Epithelial cell of prostate (primary cell): ENCODE measurements at regions not wholly inside any gene's neighbourhood (a gene's known extent, or its start where the extent isn't known, plus 50 kb on each side); places are given as distances from the start of the nearest gene placed in this dataset.

Source experiments
- DNase-seq: peaks from one replicate; pipeline ENCODE4 v3.0.0-alpha.2; 2011; ENCODE audit warnings: low read depth, low spot score
- H3K27ac ChIP-seq: fragments of 450-650 bp; 2 replicates; pipeline ENCODE4 v1.5.1; 2017; ENCODE audit warnings: mild to moderate bottlenecking

GRCh38 chr18:78739882-78740677, 239.5 kb upstream of the SALL3 start:
- no peak overlapping the region for H3K27ac ChIP-seq
- DNase-seq = no peak

DNA sequence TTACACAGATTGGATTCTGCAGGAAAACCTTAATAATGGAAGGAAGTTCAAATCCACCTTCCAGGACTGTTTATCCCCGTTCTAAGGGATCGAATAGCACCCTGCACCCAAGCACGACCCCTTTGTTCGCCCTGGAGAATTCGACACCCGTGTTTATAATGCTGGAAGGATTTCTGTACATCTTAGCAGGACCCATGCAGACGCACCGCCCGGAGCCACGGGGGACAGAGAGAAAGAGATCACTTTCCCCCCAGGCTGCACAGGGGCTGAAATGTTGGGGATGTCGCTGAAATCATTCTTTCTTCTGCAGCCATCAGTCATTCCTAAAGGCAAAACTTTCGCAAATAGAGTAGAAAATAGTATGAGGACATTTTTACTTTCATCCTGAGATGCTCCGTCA, 238.7 kb upstream of the SALL3 start:
- no peak overlapping the region for H3K27ac ChIP-seq
- DNase-seq = no peak

DNA sequence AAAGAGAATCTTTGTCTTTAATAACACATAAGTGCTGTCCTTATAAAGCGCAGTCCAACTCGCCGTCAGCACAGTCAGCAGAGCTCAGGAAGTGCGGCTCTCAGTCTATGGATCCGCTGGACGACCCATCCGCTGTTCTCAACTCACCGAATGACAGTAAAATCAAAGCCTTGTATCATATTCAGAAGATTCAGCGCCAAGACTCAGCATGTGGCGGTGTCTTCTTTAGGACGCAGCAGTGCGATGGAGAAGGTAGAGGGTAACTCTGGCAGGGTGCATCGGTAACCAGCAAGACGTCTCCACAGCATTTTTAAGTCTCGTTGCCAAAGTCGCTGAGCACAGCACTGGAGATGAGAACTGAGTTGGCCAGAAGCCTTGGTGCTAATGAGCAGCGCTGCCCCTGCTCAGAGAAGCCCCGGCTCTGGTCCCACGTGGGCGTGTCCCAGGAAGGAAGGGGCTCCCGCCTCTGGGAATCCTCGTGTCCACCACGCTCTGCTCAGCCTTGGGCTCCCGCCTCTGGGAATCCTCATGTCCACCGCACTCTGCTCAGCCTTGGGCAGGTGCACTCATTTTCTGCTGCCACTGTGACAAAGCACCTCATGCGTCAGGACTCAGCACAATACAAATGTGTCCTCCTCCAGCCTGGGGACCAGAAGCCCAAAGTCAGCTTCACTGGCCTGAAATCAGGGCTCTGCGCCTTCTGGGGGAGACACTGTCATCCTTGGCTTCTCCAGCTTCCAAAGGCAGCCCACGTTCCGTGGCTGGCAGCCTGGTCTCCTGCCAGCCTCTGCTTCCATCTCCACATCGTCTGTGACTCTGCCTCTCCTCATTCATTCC, 238.0 kb upstream of the SALL3 start:
- no peak for DNase-seq
- H3K27ac ChIP-seq = no peak overlapping the region

DNA sequence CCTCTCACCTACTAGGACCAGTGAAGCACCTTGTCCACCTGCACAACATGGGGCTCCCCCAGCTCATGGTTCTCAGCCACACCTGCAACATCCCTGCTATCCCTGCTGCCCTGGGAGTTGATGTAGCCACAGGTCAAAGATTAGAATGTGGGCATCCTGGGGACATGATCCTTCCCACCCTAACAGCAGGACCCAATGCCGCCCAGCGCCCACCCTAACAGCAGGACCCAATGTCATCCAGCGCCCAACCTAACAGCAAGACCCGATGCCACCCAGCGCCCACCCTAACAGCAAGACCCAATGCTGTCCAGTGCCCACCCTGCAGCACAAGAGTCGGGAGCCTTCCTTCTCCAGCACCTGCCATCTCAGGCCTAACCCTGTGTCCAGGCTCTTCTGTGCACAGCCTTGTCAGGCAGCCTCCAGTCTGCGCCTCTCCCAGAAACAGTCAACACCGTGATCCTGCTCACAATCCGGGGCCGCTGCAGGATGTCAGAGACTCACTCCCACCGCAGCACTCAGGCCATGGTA, 237.3 kb upstream of the SALL3 start:
- H3K27ac ChIP-seq = no peak overlapping the region
- no peak for DNase-seq

DNA sequence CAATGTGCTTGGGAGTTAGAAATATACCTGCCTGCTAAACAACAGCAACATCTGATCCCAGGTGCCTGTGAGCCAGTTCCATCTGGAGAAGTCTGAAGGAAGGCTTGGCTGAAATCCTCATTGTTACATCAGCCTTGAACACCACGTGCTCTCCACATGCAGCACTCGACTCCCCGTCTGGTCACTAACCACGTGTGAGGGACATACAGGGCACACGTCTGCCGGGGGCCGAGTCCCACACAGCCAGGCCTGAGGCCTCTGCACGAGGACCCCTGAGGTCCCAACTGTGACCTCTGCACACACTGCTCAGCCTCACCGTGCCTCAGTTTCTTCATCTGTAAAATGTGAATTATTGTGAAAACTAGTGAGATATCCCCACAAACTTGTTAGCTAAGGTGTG, 236.5 kb upstream of the SALL3 start:
- no peak for DNase-seq
- no peak overlapping the region for H3K27ac ChIP-seq

DNA sequence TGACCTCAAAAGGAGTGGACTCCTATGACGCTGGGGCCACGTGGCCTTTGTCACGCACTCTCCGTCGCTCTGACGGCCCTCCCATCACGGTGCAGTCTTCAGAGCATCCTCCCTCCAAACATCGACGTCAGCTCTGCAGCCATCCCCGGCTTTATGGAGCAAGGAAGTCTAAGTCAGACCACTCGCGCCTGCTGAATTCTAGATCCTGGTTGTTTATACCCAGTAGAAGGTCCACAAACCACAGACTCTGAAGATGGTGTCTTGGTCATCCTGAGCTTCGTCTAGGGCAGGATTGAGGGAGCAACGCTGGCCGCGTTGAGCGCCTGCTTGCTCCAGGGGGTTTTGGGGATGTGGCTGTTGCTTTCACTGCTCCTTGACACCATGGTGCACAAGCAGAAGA, 228.0 kb upstream of the SALL3 start:
- no peak overlapping the region for H3K27ac ChIP-seq
- no peak for DNase-seq

- H3K27ac ChIP-seq = no peak overlapping the region
- DNase-seq = no peak
Observed at GRCh38 chr18:78753240-78753639, 226.4 kb upstream of the SALL3 start.

DNA sequence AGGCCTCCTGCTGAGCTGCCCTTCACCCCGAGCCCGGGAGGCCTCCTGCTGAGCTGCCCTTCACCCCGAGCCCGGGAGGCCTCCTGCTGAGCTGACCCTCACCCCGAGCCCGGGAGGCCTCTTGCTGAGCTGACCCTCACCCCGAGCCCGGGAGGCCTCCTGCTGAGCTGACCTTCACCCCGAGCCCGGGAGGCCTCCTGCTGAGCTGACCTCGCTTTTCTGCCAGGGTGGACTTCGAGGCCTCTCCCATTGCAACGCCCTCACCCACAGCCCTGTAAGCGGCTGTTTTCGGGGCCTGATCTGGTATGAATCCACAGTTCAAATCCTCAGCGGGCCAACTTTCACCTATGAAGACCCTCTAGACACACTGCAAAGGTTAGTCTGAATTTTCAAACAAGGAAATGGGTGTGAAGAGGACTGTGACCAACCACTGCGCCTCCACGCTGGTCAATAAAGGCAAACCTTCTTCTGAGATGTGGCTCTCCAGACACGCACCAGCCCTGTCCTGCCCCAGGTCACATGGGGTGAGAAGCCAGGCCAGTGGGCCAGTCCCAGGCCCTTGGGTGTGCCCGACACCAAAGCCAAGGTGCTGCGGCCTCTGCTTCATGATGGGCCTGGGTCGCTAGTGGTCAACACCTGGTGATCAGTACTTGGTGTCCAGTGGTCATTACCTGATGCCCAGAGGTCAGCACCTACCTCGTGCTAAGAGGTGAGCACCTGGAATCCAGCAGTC, 225.1 kb upstream of the SALL3 start:
- H3K27ac ChIP-seq = no peak overlapping the region
- no peak for DNase-seq

DNA sequence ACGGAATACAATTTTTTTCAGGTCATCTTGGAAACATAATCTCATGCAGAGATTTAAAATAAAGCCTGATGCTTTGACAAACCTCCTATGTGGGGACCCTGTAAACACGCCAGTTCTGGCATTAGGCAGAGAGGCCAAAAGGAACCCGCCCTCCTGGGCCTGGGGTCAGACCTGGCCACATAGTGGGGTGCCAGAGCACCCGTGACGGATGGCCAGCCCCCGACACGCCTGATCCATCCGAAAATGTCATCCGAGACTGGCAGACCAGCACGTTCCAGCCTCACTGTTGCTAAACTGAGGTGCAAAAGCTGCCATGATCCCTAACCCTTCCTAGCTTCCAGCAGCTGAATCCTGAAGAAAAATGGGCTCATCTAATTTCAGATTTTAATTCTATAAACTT, 222.6 kb upstream of the SALL3 start:
- DNase-seq = no peak
- H3K27ac ChIP-seq = no peak overlapping the region

- no peak for DNase-seq
- H3K27ac ChIP-seq = no peak overlapping the region
Observed at GRCh38 chr18:78758496-78758895, 221.1 kb upstream of the SALL3 start.

DNA sequence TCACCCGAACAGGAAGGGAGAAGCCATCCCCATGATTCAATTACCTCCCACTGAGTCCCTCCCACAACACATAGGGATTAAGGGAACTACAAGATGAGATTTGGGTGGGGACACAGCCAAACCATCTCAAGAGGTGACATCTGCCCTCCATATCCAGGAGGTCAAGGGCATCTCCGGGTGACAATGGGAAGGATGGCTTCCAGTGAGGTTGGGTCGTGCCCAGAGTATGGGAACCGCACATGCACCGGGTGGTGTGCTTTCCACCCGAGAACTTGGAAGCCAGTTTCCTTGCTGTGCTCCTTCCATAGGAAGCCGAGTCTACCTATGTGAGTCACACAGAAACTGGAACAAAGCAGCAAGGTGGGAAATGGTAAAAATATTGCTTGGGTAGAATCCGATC, 216.9 kb upstream of the SALL3 start:
- no peak overlapping the region for H3K27ac ChIP-seq
- no peak for DNase-seq

GRCh38 chr18:78764544-78764943, 215.1 kb upstream of the SALL3 start:
- no peak for DNase-seq

GRCh38 chr18:78765142-78765541, 214.5 kb upstream of the SALL3 start:
- DNase-seq = no peak
- no peak overlapping the region for H3K27ac ChIP-seq

More at GRCh38 chr18:78764544-78764943, 215.1 kb upstream of the SALL3 start:
- H3K27ac ChIP-seq = no peak overlapping the region

GRCh38 chr18:78765637-78766281, 213.9 kb upstream of the SALL3 start:
- H3K27ac ChIP-seq = no peak overlapping the region
- DNase-seq = no peak

DNA sequence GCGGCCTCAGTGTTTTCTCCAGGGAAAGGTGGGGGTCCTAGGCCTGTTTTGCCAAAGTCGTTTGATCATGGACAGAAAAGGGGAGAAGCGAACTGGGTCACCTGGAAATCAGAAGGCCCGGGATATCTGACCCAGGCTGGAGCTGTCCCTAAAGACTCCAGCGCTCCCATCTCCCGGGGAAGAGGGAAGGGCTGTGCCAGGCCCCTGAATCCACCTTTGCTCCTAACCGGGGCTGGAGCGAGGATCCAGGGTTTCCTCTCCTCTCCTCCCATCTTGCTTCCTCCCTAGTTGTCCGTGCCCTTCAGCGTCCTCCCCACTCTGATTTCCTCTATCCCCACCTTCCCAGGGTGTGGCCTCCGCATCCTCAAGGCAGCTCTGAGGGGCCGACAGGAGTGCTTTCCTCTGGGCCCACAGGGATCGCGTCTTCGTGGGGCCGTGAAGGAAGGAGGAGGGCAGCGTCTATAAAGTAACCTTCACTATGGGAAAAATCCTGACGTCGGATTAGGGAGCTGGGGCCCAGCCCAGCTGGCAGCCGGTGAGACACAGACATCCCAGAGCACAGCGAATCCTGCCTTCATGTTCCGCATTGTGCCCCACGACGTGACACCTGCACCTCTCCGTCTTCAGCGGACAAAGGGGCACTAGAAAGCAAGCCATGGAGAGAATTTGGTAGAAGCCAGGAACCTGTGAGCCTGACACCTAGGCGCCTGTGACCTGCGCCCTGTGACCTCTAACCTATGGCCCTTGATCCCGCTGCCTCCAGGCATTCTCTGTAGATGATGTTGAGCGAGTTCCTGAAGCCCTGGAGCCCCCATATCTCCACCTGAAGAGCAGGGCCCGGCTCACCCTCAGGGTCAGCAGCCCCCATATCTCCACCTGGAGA, 212.7 kb upstream of the SALL3 start:
- DNase-seq = no peak

GRCh38 chr18:78767648-78768071, 212.0 kb upstream of the SALL3 start:
- no peak for DNase-seq

More for the DNA sequence above, 212.7 kb upstream of the SALL3 start:
- no peak overlapping the region for H3K27ac ChIP-seq

GRCh38 chr18:78768221-78768620, 211.4 kb upstream of the SALL3 start:
- H3K27ac ChIP-seq = no peak overlapping the region
- no peak for DNase-seq

More at GRCh38 chr18:78767648-78768071, 212.0 kb upstream of the SALL3 start:
- H3K27ac ChIP-seq = no peak overlapping the region

DNA sequence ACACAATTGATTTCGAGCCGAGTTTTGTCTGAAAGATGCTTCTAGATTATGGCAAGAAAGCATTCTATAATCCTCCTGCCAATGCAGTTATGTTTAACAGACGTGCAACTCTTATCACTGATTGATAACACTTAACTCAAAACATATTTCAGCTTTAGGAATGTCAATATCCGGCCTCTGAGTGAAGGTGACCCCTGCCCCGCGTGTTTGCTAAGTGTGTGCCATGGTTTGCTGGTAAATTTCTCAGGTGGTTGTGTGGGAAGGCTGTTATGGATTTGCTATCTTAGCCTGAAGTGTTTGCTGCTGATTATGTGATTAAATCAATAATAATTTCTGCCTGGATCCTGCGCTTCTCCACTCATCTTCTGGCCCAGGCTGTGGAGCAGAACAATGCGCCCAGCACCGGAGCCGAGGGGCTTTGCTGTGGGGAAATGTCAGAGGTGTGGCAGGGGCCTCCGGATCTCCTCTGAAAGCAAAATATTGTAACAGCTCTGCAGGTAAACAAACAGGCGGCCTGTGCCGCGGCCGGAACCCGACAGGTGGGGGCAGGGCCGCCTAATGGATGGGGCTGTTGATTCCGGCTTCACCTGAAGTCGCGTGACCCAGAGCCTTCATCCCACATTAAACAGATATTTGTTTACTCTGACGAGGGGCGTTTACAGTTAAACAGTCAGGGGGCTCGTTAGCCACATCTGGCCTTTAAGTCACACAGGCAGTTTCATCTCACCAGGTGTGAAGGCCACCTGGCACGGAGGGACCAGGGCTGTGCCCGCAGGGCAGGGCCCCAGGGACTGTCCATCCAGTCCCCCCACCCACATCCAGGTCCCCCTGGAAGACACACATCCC, 210.7 kb upstream of the SALL3 start:
- no peak for DNase-seq
- H3K27ac ChIP-seq = no peak overlapping the region
